ENCODE measurements at regions not wholly inside any gene's neighbourhood (a gene's known extent, or its start where the extent isn't known, plus 50 kb on each side); places are given as distances from the start of the nearest gene placed in this dataset.
A peak's percentile ranks its signal among the peaks of the same experiment; 100 is the strongest.

- TF ChIP-seq EZH2 (IDR thresholded peaks at IDR 0.05; ENCODE audit: low read depth, unreplicated experiment) (no peak), NANOG (IDR thresholded peaks at IDR 0.05; ENCODE audit: borderline replicate concordance) (no peak), CREB1 (CRISPR knock-in tag; IDR thresholded peaks at IDR 0.05; ENCODE audit: low read depth) (no peak)
Measured at GRCh38 chr1:208437401-208437800, 193.2 kb upstream of the PLXNA2 start (continued).

GRCh38 chr1:208438112-208438699 is 194.0 kb upstream of the PLXNA2 start:
- DNase-seq (ENCODE audit: low spot score), result no peak
- Mint-ChIP-seq H3K27ac (no peak overlapping the region), H3K4me3 (no peak overlapping the region), H3K9me3 (peaks cover 9% of the 10 kb centered on the region; the same call in 2 of the 3 replicates), H3K36me3 (ENCODE audit: low read depth) (no peaks in the 10 kb centered on the region; the same call in 2 of the 3 replicates), H3K27me3 (ENCODE audit: insufficient read depth, low read depth, poor library complexity) (no peaks in the 10 kb centered on the region), H3K4me1 (peaks cover 3% of the 10 kb centered on the region; the same call in 1 of the 3 replicates)
- H3K9me2 ChIP-seq (ENCODE audit: insufficient read depth), result no peaks in the 10 kb centered on the region; the same call in 1 of the 2 replicates
- no peak overlapping the region for H3K4me2 ChIP-seq
- H3K27ac ChIP-seq (ENCODE audit: low read depth), result no peak overlapping the region
- no peak overlapping the region for H3K4me3 ChIP-seq
- no peaks in the 10 kb centered on the region for H3K79me2 ChIP-seq (replicated peaks; ENCODE audit: insufficient read depth)
- no peak overlapping the region for H2AFZ ChIP-seq
- H3K36me3 ChIP-seq (ENCODE audit: insufficient read depth), result no peaks in the 10 kb centered on the region
- TF ChIP-seq CREB1 (CRISPR knock-in tag; IDR thresholded peaks at IDR 0.05; ENCODE audit: low read depth) (no peak), NANOG (IDR thresholded peaks at IDR 0.05; ENCODE audit: borderline replicate concordance) (no peak)
- H4K20me1 ChIP-seq (replicated peaks; ENCODE audit: insufficient read depth), result no peaks in the 10 kb centered on the region
- H3K27me3 ChIP-seq (ENCODE audit: insufficient read depth), result no peaks in the 10 kb centered on the region
- no peaks in the 10 kb centered on the region for H3K4me1 ChIP-seq (ENCODE audit: insufficient read depth)
- ATAC-seq, result no peak
- no peaks in the 10 kb centered on the region for H3F3A ChIP-seq (replicated peaks; ENCODE audit: low read depth)

- DNase-seq (ENCODE audit: low spot score) (no peak), ATAC-seq (peak; percentile 53)
- no peaks in the 10 kb centered on the region for H3K9me2 ChIP-seq (ENCODE audit: insufficient read depth)
- no peaks in the 10 kb centered on the region for H3K27me3 ChIP-seq (ENCODE audit: insufficient read depth)
- no peak overlapping the region for H3K27ac ChIP-seq (ENCODE audit: low read depth)
- peaks cover 10% of the 10 kb centered on the region; the same call in 1 of the 2 replicates for H3K4me1 ChIP-seq (ENCODE audit: insufficient read depth)
- no peaks in the 10 kb centered on the region for H4K20me1 ChIP-seq (replicated peaks; ENCODE audit: insufficient read depth)
- no peak overlapping the region for H3K4me2 ChIP-seq
- H3K27ac Mint-ChIP-seq, result peak overlapping the region; percentile 57; the same call in 1 of the 2 replicates
- TF ChIP-seq ETS1 (IDR thresholded peaks at IDR 0.05) (no peak), ZNF462 (CRISPR knock-in tag; IDR thresholded peaks at IDR 0.05) (no peak), ZNF331 (CRISPR knock-in tag; IDR thresholded peaks at IDR 0.05; ENCODE audit: low read depth) (no peak), ZNF114 (CRISPR knock-in tag; IDR thresholded peaks at IDR 0.05) (no peak), JUNB (IDR thresholded peaks at IDR 0.05; ENCODE audit: unreplicated experiment) (no peak), CTCF (conservative IDR thresholded peaks at IDR 0.05; ENCODE audit: low read depth in 2 of 2) (no peak), CREB1 (CRISPR knock-in tag; IDR thresholded peaks at IDR 0.05; ENCODE audit: low read depth) (no peak)
- H2AFZ ChIP-seq, result peak overlapping the region; percentile 85
- peaks cover 15% of the 10 kb centered on the region for H3K4me1 Mint-ChIP-seq
- H3K79me2 ChIP-seq (replicated peaks; ENCODE audit: insufficient read depth), result no peaks in the 10 kb centered on the region
- peaks cover 2% of the 10 kb centered on the region for H3K27me3 Mint-ChIP-seq (ENCODE audit: insufficient read depth, low read depth, poor library complexity)
- H3K36me3 ChIP-seq (ENCODE audit: insufficient read depth), result no peaks in the 10 kb centered on the region
- peaks cover 6% of the 10 kb centered on the region; the same call in 2 of the 3 replicates for H3K36me3 Mint-ChIP-seq (ENCODE audit: low read depth)
- peaks cover 22% of the 10 kb centered on the region for H3K9me3 Mint-ChIP-seq
- no peak overlapping the region for H3K4me3 ChIP-seq
- H3K4me3 Mint-ChIP-seq, result no peak overlapping the region
- no peaks in the 10 kb centered on the region for H3F3A ChIP-seq (replicated peaks; ENCODE audit: low read depth)
Measured at GRCh38 chr1:208445758-208446203, 201.6 kb upstream of the PLXNA2 start.

Measured in GM23338 (cell line).